Osteoblast (primary cell): ENCODE measurements at regions not wholly inside any gene's neighbourhood (a gene's known extent, or its start where the extent isn't known, plus 50 kb on each side); places are given as distances from the start of the nearest gene placed in this dataset.

ENCODE experiments used
- DNase-seq: peaks from one replicate; pipeline ENCODE4 v3.0.0; 2011; ENCODE audit warnings: low spot score, mixed read lengths; ENCODE audit not compliant: insufficient read length; ENCODE audit errors: missing footprints
- H2AFZ ChIP-seq: 2 replicates; pipeline ENCODE4 v1.6.0; 2011; ENCODE audit warnings: mild to moderate bottlenecking, low read length
- H3K27ac ChIP-seq: 2 replicates; pipeline ENCODE4 v1.5.1; 2011; ENCODE audit warnings: mild to moderate bottlenecking, low read depth, low read length, moderate library complexity
- H3K27me3 ChIP-seq: 2 replicates; pipeline ENCODE4 v1.6.0; 2012; ENCODE audit warnings: mild to moderate bottlenecking, control low read depth, inconsistent platforms, low read length, moderate library complexity; ENCODE audit not compliant: insufficient read depth
- H3K36me3 ChIP-seq: 2 replicates; pipeline ENCODE4 v1.5.1; 2011; ENCODE audit warnings: mild to moderate bottlenecking, low read length, control low read depth, moderate library complexity; ENCODE audit not compliant: insufficient read depth
- H3K4me1 ChIP-seq: 2 replicates; pipeline ENCODE4 v1.5.1; 2011; ENCODE audit warnings: mild to moderate bottlenecking, low read length, control low read depth, moderate library complexity; ENCODE audit not compliant: insufficient read depth
- H3K4me2 ChIP-seq: 2 replicates; pipeline ENCODE4 v1.6.0; 2011; ENCODE audit warnings: mild to moderate bottlenecking, low read length; ENCODE audit not compliant: insufficient read depth
- H3K4me3 ChIP-seq: fragments of 200-600 bp; sonication (generic); 3 replicates; pipeline ENCODE4 v1.5.1; 2012; ENCODE audit warnings: mild to moderate bottlenecking, low read length, inconsistent platforms; ENCODE audit not compliant: insufficient read depth
- H3K79me2 ChIP-seq: 2 replicates; pipeline ENCODE4 v1.6.0; 2012; ENCODE audit warnings: mild to moderate bottlenecking, low read length, control low read depth, inconsistent platforms; ENCODE audit not compliant: insufficient read depth
- H3K9me3 ChIP-seq: 2 replicates; pipeline ENCODE4 v1.5.1; 2011; ENCODE audit warnings: low read depth, low read length, control low read depth
- H4K20me1 ChIP-seq: 2 replicates; pipeline ENCODE4 v1.6.0; 2012; ENCODE audit warnings: mild to moderate bottlenecking, low read length, control low read depth; ENCODE audit not compliant: insufficient read depth
- CTCF ChIP-seq: IDR thresholded peaks from 2 replicates; pipeline ENCODE4 v1.5.1; 2011; ENCODE audit warnings: mild to moderate bottlenecking, low read depth, low read length, moderate library complexity; ENCODE audit errors: extremely low read depth

GRCh38 chr1:181152892-181153633 is 64.6 kb downstream of the IER5 start:
- Histone ChIP-seq H3K79me2 (no peaks in the 10 kb centered on the region), H3K27me3 (no peaks in the 10 kb centered on the region), H3K4me2 (peak overlapping the region; percentile 74), H4K20me1 (no peaks in the 10 kb centered on the region), H3K4me1 (peaks cover 18% of the 10 kb centered on the region), H3K36me3 (no peaks in the 10 kb centered on the region), H3K9me3 (no peaks in the 10 kb centered on the region), H2AFZ (peak overlapping the region; percentile 77), H3K27ac (peak overlapping the region; percentile 64), H3K4me3 (peak overlapping the region; percentile 36)
- peak; percentile 69 for DNase-seq
- peak; percentile 41 for TF ChIP-seq CTCF

GRCh38 chr1:181153634-181153961 is 65.1 kb downstream of the IER5 start:
- no peaks in the 10 kb centered on the region for H3K79me2 ChIP-seq
- peak overlapping the region; percentile 74 for H3K4me2 ChIP-seq
- no peak overlapping the region for H2AFZ ChIP-seq
- no peak for TF ChIP-seq CTCF
- H3K27ac ChIP-seq = no peak overlapping the region
- H3K9me3 ChIP-seq = no peaks in the 10 kb centered on the region
- no peaks in the 10 kb centered on the region for H3K36me3 ChIP-seq
- DNase-seq = no peak
- no peak overlapping the region for H3K4me3 ChIP-seq
- H3K27me3 ChIP-seq = no peaks in the 10 kb centered on the region
- peaks cover 18% of the 10 kb centered on the region for H3K4me1 ChIP-seq
- no peaks in the 10 kb centered on the region for H4K20me1 ChIP-seq

- H4K20me1 ChIP-seq = no peaks in the 10 kb centered on the region
- H3K4me3 ChIP-seq = no peak overlapping the region
- no peaks in the 10 kb centered on the region for H3K79me2 ChIP-seq
- H3K27me3 ChIP-seq = no peaks in the 10 kb centered on the region
- no peak for DNase-seq
- H2AFZ ChIP-seq = no peak overlapping the region
- no peak overlapping the region for H3K27ac ChIP-seq
- no peaks in the 10 kb centered on the region for H3K36me3 ChIP-seq
- TF ChIP-seq CTCF = no peak
- no peak overlapping the region for H3K4me2 ChIP-seq
- peaks cover 31% of the 10 kb centered on the region for H3K4me1 ChIP-seq
- no peaks in the 10 kb centered on the region for H3K9me3 ChIP-seq
Observed at GRCh38 chr1:181155339-181155738, 66.8 kb downstream of the IER5 start.

- no peaks in the 10 kb centered on the region for H4K20me1 ChIP-seq
- H3K4me3 ChIP-seq = no peak overlapping the region
- H3K4me1 ChIP-seq = peaks cover 13% of the 10 kb centered on the region
- H3K27ac ChIP-seq = no peak overlapping the region
- H3K27me3 ChIP-seq = no peaks in the 10 kb centered on the region
- peaks cover 7% of the 10 kb centered on the region for H3K9me3 ChIP-seq
- no peaks in the 10 kb centered on the region for H3K36me3 ChIP-seq
- H3K4me2 ChIP-seq = no peak overlapping the region
- TF ChIP-seq CTCF = no peak
- H2AFZ ChIP-seq = peak overlapping the region; percentile 4
- no peaks in the 10 kb centered on the region for H3K79me2 ChIP-seq
- peak; percentile 58 for DNase-seq
Observed at GRCh38 chr1:181159451-181160140, 71.1 kb downstream of the IER5 start.
